Stimulated activated CD8-positive, alpha-beta memory T cell treated with anti-CD3 and anti-CD28 coated beads, Interleukin-7, amount 100 ng/mL, for 1 hour (primary cell): ENCODE measurements at regions not wholly inside any gene's neighbourhood (a gene's known extent, or its start where the extent isn't known, plus 50 kb on each side); places are given as distances from the start of the nearest gene placed in this dataset.

Experiments
- DNase-seq, 2 donors: peaks; one replicate each; pipeline ENCODE4 v3.0.0-alpha.2; 2020; ENCODE audit warnings: low read depth in 2 of 2

- DNase-seq, result no peak
Observed at GRCh38 chr13:97134364-97135095, 87.6 kb upstream of the MBNL2 start.

DNA sequence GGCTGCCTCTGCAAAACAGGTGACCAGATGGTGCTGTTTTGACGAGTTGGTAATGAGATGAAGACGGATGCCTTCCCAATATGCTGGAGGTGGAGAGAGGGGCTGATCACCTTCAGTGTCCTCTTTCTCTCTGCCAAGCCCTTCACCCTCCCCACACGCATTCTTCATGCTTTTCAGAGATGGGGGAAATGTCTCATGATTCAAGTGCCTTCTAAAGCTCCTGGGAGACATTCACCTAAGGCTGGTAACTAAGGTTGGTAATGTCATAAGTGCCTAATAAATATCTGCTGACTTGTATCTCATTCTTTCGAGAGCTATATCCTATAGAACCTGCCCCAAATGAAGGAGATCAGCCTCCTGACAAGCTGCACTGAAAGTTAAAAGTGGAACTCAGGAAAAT is 86.2 kb upstream of the MBNL2 start:
- DNase-seq, result no peak

- no peak for DNase-seq
Observed at GRCh38 chr13:97136418-97136817, 85.7 kb upstream of the MBNL2 start.

GRCh38 chr13:97139691-97140090 is 82.4 kb upstream of the MBNL2 start:
- DNase-seq, result no peak

DNA sequence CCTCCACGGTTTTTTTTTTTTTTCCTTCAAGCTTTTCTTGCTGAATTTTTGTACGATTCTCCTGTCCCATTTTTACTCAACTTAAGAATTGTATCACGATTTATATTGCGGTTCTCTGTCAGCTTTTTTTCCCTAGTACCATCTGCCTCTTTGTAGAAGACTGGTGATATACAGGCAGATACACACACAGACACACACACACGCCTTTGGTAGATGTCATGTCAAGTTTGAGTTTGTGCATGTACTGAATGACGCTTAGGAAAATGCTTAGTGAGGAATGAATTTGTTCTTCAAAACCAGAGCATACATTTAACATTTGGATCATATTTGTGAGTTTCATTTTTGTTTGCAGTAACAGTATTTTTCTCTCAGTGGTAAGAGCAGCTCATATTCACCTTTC is 82.0 kb upstream of the MBNL2 start:
- DNase-seq, result no peak

GRCh38 chr13:97140611-97141010 is 81.5 kb upstream of the MBNL2 start:
- DNase-seq, result no peak

GRCh38 chr13:97141097-97141496 is 81.0 kb upstream of the MBNL2 start:
- no peak for DNase-seq

GRCh38 chr13:97141564-97142005 is 80.5 kb upstream of the MBNL2 start:
- no peak for DNase-seq

GRCh38 chr13:97142452-97142851 is 79.7 kb upstream of the MBNL2 start:
- DNase-seq, result no peak

DNA sequence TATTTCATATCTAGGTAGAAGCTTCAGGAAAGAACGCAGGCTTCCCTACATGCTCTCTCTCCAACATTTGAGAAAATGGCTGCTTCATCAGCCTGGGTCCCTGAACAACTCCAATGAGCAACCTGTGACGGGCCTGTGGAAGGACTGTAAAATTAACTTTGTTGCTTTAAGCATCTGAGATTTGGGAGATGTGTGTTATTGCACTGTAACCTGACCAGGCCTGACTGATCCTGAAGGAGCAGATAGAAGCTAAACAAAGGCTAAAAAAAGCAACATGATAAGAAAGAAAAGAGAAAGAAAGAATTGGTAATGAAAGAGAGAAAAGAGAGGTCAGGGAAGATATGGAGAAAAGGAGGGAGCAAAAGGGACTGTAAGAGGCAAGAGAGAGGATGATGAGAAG is 77.1 kb upstream of the MBNL2 start:
- DNase-seq, result no peak

DNA sequence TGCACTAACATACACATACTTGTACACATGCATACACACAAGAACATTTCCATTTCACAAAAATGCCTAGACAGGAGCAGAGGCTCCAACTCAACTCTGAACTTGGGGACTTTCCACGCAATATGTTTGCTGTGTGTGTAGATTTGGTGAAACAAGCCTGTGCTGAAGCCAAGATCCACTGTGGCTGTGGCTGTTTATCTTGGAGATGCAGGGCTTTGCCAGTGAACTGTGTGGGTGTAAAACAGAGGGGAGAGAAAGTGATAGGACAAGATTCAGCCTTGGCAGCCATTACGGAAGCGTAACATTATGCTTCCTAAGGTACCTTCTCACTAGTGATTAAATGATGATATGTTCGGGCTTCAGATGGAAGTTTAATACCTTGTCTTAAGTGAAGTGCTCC is 73.2 kb upstream of the MBNL2 start:
- DNase-seq, result no peak

- DNase-seq, result no peak
Observed at GRCh38 chr13:97160421-97160820, 61.7 kb upstream of the MBNL2 start.

DNA sequence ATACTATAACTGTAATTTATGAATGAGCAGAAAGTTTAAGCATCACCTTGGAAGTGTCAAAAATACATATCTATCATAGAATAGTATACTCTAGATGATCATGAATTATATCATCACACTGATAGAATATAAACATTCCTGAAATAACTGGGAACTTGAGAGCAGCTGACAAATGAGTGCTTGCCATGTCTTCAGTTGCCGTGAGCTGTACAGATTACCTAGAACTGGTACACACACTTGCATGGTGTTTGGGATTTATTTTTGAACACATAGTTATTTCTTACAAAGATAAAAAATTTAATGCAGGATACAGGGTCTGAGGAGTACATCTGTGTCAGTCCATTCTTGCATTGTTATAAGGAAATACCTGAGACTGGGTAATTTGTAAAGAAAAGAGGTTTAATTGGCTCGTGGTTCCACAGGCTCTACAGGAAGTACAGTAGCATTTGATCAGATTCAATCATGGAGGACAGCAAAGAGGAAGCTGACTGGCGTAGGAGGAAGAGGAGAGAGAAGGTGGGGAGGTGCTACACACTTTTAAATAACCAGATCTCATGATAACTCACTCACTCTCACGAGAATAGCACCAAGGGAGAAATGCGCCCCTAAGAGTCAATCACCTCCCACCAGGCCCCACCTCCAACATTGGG is 60.4 kb upstream of the MBNL2 start:
- DNase-seq, result no peak

- no peak for DNase-seq
Observed at GRCh38 chr13:97165502-97166425, 56.4 kb upstream of the MBNL2 start.

- no peak for DNase-seq
Observed at GRCh38 chr13:97171136-97171535, 51.0 kb upstream of the MBNL2 start.
